Body of pancreas (tissue), 4 donors: ENCODE measurements at regions not wholly inside any gene's neighbourhood (a gene's known extent, or its start where the extent isn't known, plus 50 kb on each side); places are given as distances from the start of the nearest gene placed in this dataset.
A peak's percentile ranks its signal among the peaks of the same experiment; 100 is the strongest.

Experiments used
- ATAC-seq: fragments of 150-250 bp; one replicate; pipeline ENCODE4 v1.9.1; 2016
- DNase-seq, 4 donors: peaks; one replicate each; pipeline ENCODE4 v3.0.0-alpha.2; 2019
- H3K27ac ChIP-seq, 4 donors: fragments of 200-600 bp; sonication (generic); 1 replicate in 3 of 4; 2 replicates in 1 of 4; pipeline versions ENCODE4 v1.5.1 to v1.6.1; 2016 to 2019; ENCODE audit warnings: mild to moderate bottlenecking in 1 of 4, mixed read lengths in 1 of 4, moderate library complexity in 1 of 4
- H3K27me3 ChIP-seq, 2 donors: fragments of 200-600 bp; sonication (generic); one replicate each; pipeline ENCODE4 v1.6.0; 2016; ENCODE audit warnings: mild to moderate bottlenecking in 1 of 2
- H3K36me3 ChIP-seq, 2 donors: fragments of 200-600 bp; sonication (generic); replicated peaks in 1 of 2; 2 replicates each; pipeline ENCODE4 v1.5.1; 2016; ENCODE audit warnings: low read depth in 2 of 2; ENCODE audit not compliant: insufficient read depth in 1 of 2
- H3K4me1 ChIP-seq: fragments of 200-600 bp; sonication (generic); one replicate; pipeline ENCODE4 v1.6.0; 2016
- H3K4me3 ChIP-seq, 2 donors: fragments of 200-600 bp; sonication (generic); 1 replicate in 1 of 2; 2 replicates in 1 of 2; pipeline ENCODE4 v1.5.1; 2016 to 2019
- H3K9me3 ChIP-seq, 3 donors: fragments of 200-600 bp; sonication (generic); 1 replicate in 2 of 3; 2 replicates in 1 of 3; pipeline ENCODE4 v1.5.1; 2016
- CTCF ChIP-seq, 7 experiments: fragments of 450-650 bp in 4 of 7; fragments of 200-600 bp in 3 of 7; sonication (generic) in 3 of 7; IDR thresholded peaks; one replicate each; pipeline ENCODE4 v1.5.1; 2016 to 2019; ENCODE audit warnings: antibody characterized with exemption in 7 of 7
- POLR2A ChIP-seq, 3 donors: fragments of 450-650 bp; IDR thresholded peaks; one replicate each; pipeline ENCODE4 v1.6.1; 2016; ENCODE audit warnings: antibody characterized with exemption in 3 of 3, mild to moderate bottlenecking in 2 of 3
- WGBS, 2 donors: methylation state at CpG; one replicate each; pipeline ENCODE4 v1.1.5; 2017; 5-methylcytosine and 5-hydroxymethylcytosine counted together
- intact Hi-C: fragments of 100-400 bp; cut with DNase I; formaldehyde crosslinking; loops from one replicate; pipeline ENCODE4 v1.15.1; 2023

GRCh38 chr5:105508519-105508918, 1945.9 kb upstream of the NUDT12 start:
- H3K27ac ChIP-seq = no peak overlapping the region
- ATAC-seq = no peak
- no peak for DNase-seq
- H3K4me1 ChIP-seq = no peaks in the 10 kb centered on the region
- H3K9me3 ChIP-seq = no peaks in the 10 kb centered on the region
- no peak overlapping the region for H3K4me3 ChIP-seq
- TF ChIP-seq POLR2A (IDR thresholded peaks at IDR 0.05) (no peak), CTCF (IDR thresholded peaks at IDR 0.05) (no peak)
- H3K36me3 ChIP-seq = no peaks in the 10 kb centered on the region
- intact Hi-C loops = no loop called here
- no peaks in the 10 kb centered on the region for H3K27me3 ChIP-seq
- 45 to 54% methylated on average over 2 of the region's 2 CpGs for WGBS, 2 donors

GRCh38 chr5:105506692-105507277, 1944.2 kb upstream of the NUDT12 start:
- Histone ChIP-seq H3K4me3 (no peak overlapping the region), H3K9me3 (no peaks in the 10 kb centered on the region), H3K36me3 (no peaks in the 10 kb centered on the region), H3K27ac (no peak overlapping the region), H3K4me1 (no peaks in the 10 kb centered on the region), H3K27me3 (no peaks in the 10 kb centered on the region)
- intact Hi-C loops = no loop called here
- ATAC-seq = no peak
- no peak for TF ChIP-seq POLR2A (IDR thresholded peaks at IDR 0.05)
- TF ChIP-seq CTCF (IDR thresholded peaks at IDR 0.05) = peak in 3 of 7 experiments; percentile 16 to 25 (median 20)
- WGBS, 2 donors = 28 to 33% methylated on average over 2 of the region's 2 CpGs
- DNase-seq = peak in 2 of 4 donors; percentile 3 to 9

GRCh38 chr5:105503950-105504349, 1941.4 kb upstream of the NUDT12 start:
- TF ChIP-seq POLR2A (IDR thresholded peaks at IDR 0.05) = no peak
- intact Hi-C loops = no loop called here
- DNase-seq (no peak), ATAC-seq (no peak)
- H3K9me3 ChIP-seq = no peaks in the 10 kb centered on the region
- H3K27ac ChIP-seq = no peak overlapping the region
- H3K36me3 ChIP-seq = no peaks in the 10 kb centered on the region
- no peaks in the 10 kb centered on the region for H3K4me1 ChIP-seq
- WGBS, 2 donors = 52 to 78% methylated on average over 1 of the region's 1 CpG
- H3K27me3 ChIP-seq = no peaks in the 10 kb centered on the region
- no peak overlapping the region for H3K4me3 ChIP-seq

GRCh38 chr5:105501315-105501714, 1938.7 kb upstream of the NUDT12 start:
- intact Hi-C loops = no loop called here

GRCh38 chr5:105475401-105475800, 1912.8 kb upstream of the NUDT12 start:
- H3K4me3 ChIP-seq = no peak overlapping the region
- WGBS, 2 donors = 22 to 31% methylated on average over 3 of the region's 3 CpGs
- H3K27ac ChIP-seq = no peak overlapping the region
- no peak for TF ChIP-seq CTCF (IDR thresholded peaks at IDR 0.05)
- no peak for TF ChIP-seq POLR2A (IDR thresholded peaks at IDR 0.05)
- no peaks in the 10 kb centered on the region for H3K36me3 ChIP-seq
- intact Hi-C loops = no loop called here
- H3K4me1 ChIP-seq = no peaks in the 10 kb centered on the region
- no peak for DNase-seq
- H3K27me3 ChIP-seq = no peaks in the 10 kb centered on the region
- H3K9me3 ChIP-seq = no peaks in the 10 kb centered on the region
- no peak for ATAC-seq

More at GRCh38 chr5:105501315-105501714, 1938.7 kb upstream of the NUDT12 start:
- Histone ChIP-seq H3K27ac (no peak overlapping the region), H3K9me3 (no peaks in the 10 kb centered on the region), H3K4me3 (no peak overlapping the region), H3K36me3 (no peaks in the 10 kb centered on the region), H3K27me3 (no peaks in the 10 kb centered on the region), H3K4me1 (no peaks in the 10 kb centered on the region)
- WGBS, 2 donors = 44 to 73% methylated on average over 1 of the region's 1 CpG
- TF ChIP-seq CTCF (IDR thresholded peaks at IDR 0.05) (no peak), POLR2A (IDR thresholded peaks at IDR 0.05) (no peak)
- DNase-seq = no peak
- ATAC-seq = no peak
